ENCODE measurements at regions not wholly inside any gene's neighbourhood (a gene's known extent, or its start where the extent isn't known, plus 50 kb on each side); places are given as distances from the start of the nearest gene placed in this dataset.
"Not testable (repeated sequence)": the region's sequence is repeated elsewhere in the genome, so short reads cannot be mapped to it uniquely, and the experiment has no call there.

GRCh38 chr4:79201971-79202370 lies 123.9 kb downstream of the NAA11 start:
- Histone ChIP-seq H3K27me3 (ENCODE audit: low read length) (no peaks in the 10 kb centered on the region), H3K9ac (ENCODE audit: low read length) (no peak overlapping the region), H3K9me2 (replicated peaks; ENCODE audit: insufficient read depth, low read length) (no peaks in the 10 kb centered on the region), H3K4me2 (ENCODE audit: low read depth, low read length, poor library complexity, severe bottlenecking) (no peak overlapping the region), H3K4me3 (ENCODE audit: low read length) (no peak overlapping the region), H3K79me2 (ENCODE audit: low read length) (no peaks in the 10 kb centered on the region), H4K20me1 (ENCODE audit: insufficient read depth, low read depth, low read length) (no peaks in the 10 kb centered on the region), H2AFZ (ENCODE audit: low read length) (no peak overlapping the region), H3K4me1 (ENCODE audit: low read length) (no peaks in the 10 kb centered on the region), H3K36me3 (ENCODE audit: insufficient read depth, low read length) (no peaks in the 10 kb centered on the region), H3K27ac (ENCODE audit: low read length) (no peak overlapping the region), H3K9me3 (ENCODE audit: low read length) (no peaks in the 10 kb centered on the region)
- DNase-seq: no peak

- no peaks in the 10 kb centered on the region for H3K27me3 ChIP-seq (ENCODE audit: low read length)
- no peak overlapping the region for H3K27ac ChIP-seq (ENCODE audit: low read length)
- no peak for DNase-seq
- H4K20me1 ChIP-seq (ENCODE audit: insufficient read depth, low read depth, low read length): no peaks in the 10 kb centered on the region
- H2AFZ ChIP-seq (ENCODE audit: low read length): no peak overlapping the region
- no peaks in the 10 kb centered on the region for H3K36me3 ChIP-seq (ENCODE audit: insufficient read depth, low read length)
- no peaks in the 10 kb centered on the region for H3K4me1 ChIP-seq (ENCODE audit: low read length)
- no peaks in the 10 kb centered on the region for H3K79me2 ChIP-seq (ENCODE audit: low read length)
- no peak overlapping the region for H3K9ac ChIP-seq (ENCODE audit: low read length)
- no peaks in the 10 kb centered on the region for H3K9me3 ChIP-seq (ENCODE audit: low read length)
- H3K4me3 ChIP-seq (ENCODE audit: low read length): no peak overlapping the region
- H3K4me2 ChIP-seq (ENCODE audit: low read depth, low read length, poor library complexity, severe bottlenecking): no peak overlapping the region
- no peaks in the 10 kb centered on the region for H3K9me2 ChIP-seq (replicated peaks; ENCODE audit: insufficient read depth, low read length)
These were observed 126.1 kb downstream of the NAA11 start for GRCh38 chr4:79199743-79200142.

- Histone ChIP-seq H3K9ac (ENCODE audit: low read length) (no peak overlapping the region), H3K9me2 (replicated peaks; ENCODE audit: insufficient read depth, low read length) (no peaks in the 10 kb centered on the region), H3K27me3 (ENCODE audit: low read length) (no peaks in the 10 kb centered on the region), H4K20me1 (ENCODE audit: insufficient read depth, low read depth, low read length) (no peaks in the 10 kb centered on the region), H3K79me2 (ENCODE audit: low read length) (no peaks in the 10 kb centered on the region), H3K36me3 (ENCODE audit: insufficient read depth, low read length) (no peaks in the 10 kb centered on the region), H3K9me3 (ENCODE audit: low read length) (no peaks in the 10 kb centered on the region), H3K27ac (ENCODE audit: low read length) (no peak overlapping the region), H3K4me3 (ENCODE audit: low read length) (no peak overlapping the region), H3K4me2 (ENCODE audit: low read depth, low read length, poor library complexity, severe bottlenecking) (no peak overlapping the region), H2AFZ (ENCODE audit: low read length) (no peak overlapping the region), H3K4me1 (ENCODE audit: low read length) (no peaks in the 10 kb centered on the region)
- DNase-seq: no peak
These were observed 126.8 kb downstream of the NAA11 start for GRCh38 chr4:79198951-79199587.

GRCh38 chr4:79197275-79198009 lies 128.4 kb downstream of the NAA11 start:
- no peak for DNase-seq
- H3K9me2 ChIP-seq (replicated peaks; ENCODE audit: insufficient read depth, low read length): no peaks in the 10 kb centered on the region
- H3K4me1 ChIP-seq (ENCODE audit: low read length): no peaks in the 10 kb centered on the region
- H3K9ac ChIP-seq (ENCODE audit: low read length): no peak overlapping the region
- H3K4me3 ChIP-seq (ENCODE audit: low read length): no peak overlapping the region
- H3K36me3 ChIP-seq (ENCODE audit: insufficient read depth, low read length): no peaks in the 10 kb centered on the region
- no peak overlapping the region for H2AFZ ChIP-seq (ENCODE audit: low read length)
- H3K27me3 ChIP-seq (ENCODE audit: low read length): no peaks in the 10 kb centered on the region
- no peaks in the 10 kb centered on the region for H3K9me3 ChIP-seq (ENCODE audit: low read length)
- no peaks in the 10 kb centered on the region for H4K20me1 ChIP-seq (ENCODE audit: insufficient read depth, low read depth, low read length)
- H3K4me2 ChIP-seq (ENCODE audit: low read depth, low read length, poor library complexity, severe bottlenecking): no peak overlapping the region
- no peaks in the 10 kb centered on the region for H3K79me2 ChIP-seq (ENCODE audit: low read length)
- no peak overlapping the region for H3K27ac ChIP-seq (ENCODE audit: low read length)

- not testable (repeated sequence) for H3K9me3 ChIP-seq (ENCODE audit: low read length); H3K27me3 ChIP-seq (ENCODE audit: low read length); H3K9me2 ChIP-seq (replicated peaks; ENCODE audit: insufficient read depth, low read length); H3K27ac ChIP-seq (ENCODE audit: low read length); H2AFZ ChIP-seq (ENCODE audit: low read length); H3K9ac ChIP-seq (ENCODE audit: low read length); H3K36me3 ChIP-seq (ENCODE audit: insufficient read depth, low read length); H3K79me2 ChIP-seq (ENCODE audit: low read length); H3K4me1 ChIP-seq (ENCODE audit: low read length); H3K4me3 ChIP-seq (ENCODE audit: low read length); H3K4me2 ChIP-seq (ENCODE audit: low read depth, low read length, poor library complexity, severe bottlenecking); DNase-seq; H4K20me1 ChIP-seq (ENCODE audit: insufficient read depth, low read depth, low read length)
These were observed 134.6 kb downstream of the NAA11 start for GRCh38 chr4:79191292-79191691.

- Histone ChIP-seq H3K4me2 (ENCODE audit: low read depth, low read length, poor library complexity, severe bottlenecking) (no peak overlapping the region), H3K9me3 (ENCODE audit: low read length) (no peaks in the 10 kb centered on the region), H3K27me3 (ENCODE audit: low read length) (no peaks in the 10 kb centered on the region), H4K20me1 (ENCODE audit: insufficient read depth, low read depth, low read length) (no peaks in the 10 kb centered on the region), H3K27ac (ENCODE audit: low read length) (no peak overlapping the region), H3K79me2 (ENCODE audit: low read length) (no peaks in the 10 kb centered on the region), H3K9ac (ENCODE audit: low read length) (no peak overlapping the region), H3K36me3 (ENCODE audit: insufficient read depth, low read length) (no peaks in the 10 kb centered on the region), H3K9me2 (replicated peaks; ENCODE audit: insufficient read depth, low read length) (no peaks in the 10 kb centered on the region), H2AFZ (ENCODE audit: low read length) (no peak overlapping the region), H3K4me1 (ENCODE audit: low read length) (no peaks in the 10 kb centered on the region), H3K4me3 (ENCODE audit: low read length) (no peak overlapping the region)
- no peak for DNase-seq
These were observed 140.3 kb downstream of the NAA11 start for GRCh38 chr4:79185526-79186045.

GRCh38 chr4:79184476-79184875 lies 141.4 kb downstream of the NAA11 start:
- H3K4me2 ChIP-seq (ENCODE audit: low read depth, low read length, poor library complexity, severe bottlenecking): no peak overlapping the region
- no peaks in the 10 kb centered on the region for H3K9me2 ChIP-seq (replicated peaks; ENCODE audit: insufficient read depth, low read length)
- no peak overlapping the region for H3K9ac ChIP-seq (ENCODE audit: low read length)
- DNase-seq: no peak
- no peak overlapping the region for H3K4me3 ChIP-seq (ENCODE audit: low read length)
- H4K20me1 ChIP-seq (ENCODE audit: insufficient read depth, low read depth, low read length): no peaks in the 10 kb centered on the region
- H3K36me3 ChIP-seq (ENCODE audit: insufficient read depth, low read length): no peaks in the 10 kb centered on the region
- no peaks in the 10 kb centered on the region for H3K27me3 ChIP-seq (ENCODE audit: low read length)
- no peaks in the 10 kb centered on the region for H3K9me3 ChIP-seq (ENCODE audit: low read length)
- no peak overlapping the region for H3K27ac ChIP-seq (ENCODE audit: low read length)
- H2AFZ ChIP-seq (ENCODE audit: low read length): no peak overlapping the region
- H3K79me2 ChIP-seq (ENCODE audit: low read length): no peaks in the 10 kb centered on the region
- H3K4me1 ChIP-seq (ENCODE audit: low read length): no peaks in the 10 kb centered on the region

GRCh38 chr4:79182209-79182608 lies 143.7 kb downstream of the NAA11 start:
- Histone ChIP-seq H2AFZ (ENCODE audit: low read length) (no peak overlapping the region), H4K20me1 (ENCODE audit: insufficient read depth, low read depth, low read length) (no peaks in the 10 kb centered on the region), H3K27ac (ENCODE audit: low read length) (no peak overlapping the region), H3K9me2 (replicated peaks; ENCODE audit: insufficient read depth, low read length) (no peaks in the 10 kb centered on the region), H3K9ac (ENCODE audit: low read length) (no peak overlapping the region), H3K36me3 (ENCODE audit: insufficient read depth, low read length) (no peaks in the 10 kb centered on the region), H3K4me3 (ENCODE audit: low read length) (no peak overlapping the region), H3K4me2 (ENCODE audit: low read depth, low read length, poor library complexity, severe bottlenecking) (no peak overlapping the region), H3K79me2 (ENCODE audit: low read length) (no peaks in the 10 kb centered on the region), H3K9me3 (ENCODE audit: low read length) (no peaks in the 10 kb centered on the region), H3K4me1 (ENCODE audit: low read length) (no peaks in the 10 kb centered on the region), H3K27me3 (ENCODE audit: low read length) (no peaks in the 10 kb centered on the region)
- DNase-seq: no peak

Data from Karpas-422 (cell line).